NCI-H187 treated with DMSO at 0.1 percent for 48 hours (cell line): ENCODE measurements at regions not wholly inside any gene's neighbourhood (a gene's known extent, or its start where the extent isn't known, plus 50 kb on each side); places are given as distances from the start of the nearest gene placed in this dataset.

ENCODE experiments used
- DNase-seq: peaks from one replicate; lab custom pipeline; 2025; lab: John Stamatoyannopoulos, UW

GRCh38 chr6:47151232-47151898, 109.2 kb upstream of the ADGRF1 start:
- DNase-seq, result no peak

GRCh38 chr6:47149554-47149953, 107.4 kb upstream of the ADGRF1 start:
- DNase-seq, result no peak

GRCh38 chr6:47149066-47149465, 106.9 kb upstream of the ADGRF1 start:
- no peak for DNase-seq

DNA sequence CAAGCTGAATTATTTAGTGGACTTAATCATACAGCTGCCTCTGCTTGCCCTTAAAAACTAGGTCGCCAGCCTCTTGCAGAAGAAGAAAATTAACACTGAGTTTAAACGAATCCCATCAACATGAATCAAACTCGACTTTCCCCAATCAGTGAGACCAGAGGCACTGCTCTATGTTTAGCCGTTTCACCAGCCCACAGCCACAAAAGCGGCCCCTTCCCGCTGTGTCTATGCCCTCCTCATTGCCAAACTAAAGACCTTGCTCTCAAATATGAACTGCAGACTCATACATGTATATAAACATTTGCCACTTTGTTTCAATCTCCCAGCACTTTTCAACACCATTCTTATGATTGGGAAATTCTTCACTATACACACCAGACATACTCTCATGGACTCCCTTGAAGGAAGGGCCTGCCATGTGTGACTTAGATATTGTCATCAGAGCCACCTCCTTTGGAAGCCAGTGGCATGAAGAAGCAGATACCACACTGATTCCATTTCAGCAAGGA, 105.8 kb upstream of the ADGRF1 start:
- no peak for DNase-seq

DNA sequence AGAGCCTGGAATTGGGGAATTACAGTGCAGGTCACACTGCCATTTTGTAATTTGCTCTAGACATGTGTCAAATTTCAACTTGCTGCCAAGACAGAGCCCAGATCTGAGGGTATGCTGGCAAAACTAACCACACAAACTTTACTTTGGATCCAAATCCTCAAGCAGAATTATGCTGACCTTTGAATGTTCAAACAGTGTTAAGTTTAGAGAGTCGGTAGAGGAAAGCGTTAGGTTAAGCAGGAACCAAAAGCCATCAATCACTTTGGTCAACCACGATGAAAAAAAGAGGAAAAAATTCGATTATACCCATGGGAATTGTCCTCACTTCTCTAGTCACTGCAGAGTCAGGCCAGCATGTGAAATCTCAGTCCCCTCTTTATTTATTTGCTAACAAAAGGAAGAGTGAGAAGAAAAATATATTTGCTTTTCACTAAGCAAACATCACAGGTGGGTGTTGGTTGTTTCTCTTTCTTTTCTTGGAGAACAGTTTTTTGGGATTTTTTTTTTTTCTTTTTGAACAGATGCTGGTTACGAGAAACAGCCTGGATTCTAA, 105.1 kb upstream of the ADGRF1 start:
- DNase-seq, result no peak

- DNase-seq, result no peak
Measured at GRCh38 chr6:47146431-47147174, 104.5 kb upstream of the ADGRF1 start.

DNA sequence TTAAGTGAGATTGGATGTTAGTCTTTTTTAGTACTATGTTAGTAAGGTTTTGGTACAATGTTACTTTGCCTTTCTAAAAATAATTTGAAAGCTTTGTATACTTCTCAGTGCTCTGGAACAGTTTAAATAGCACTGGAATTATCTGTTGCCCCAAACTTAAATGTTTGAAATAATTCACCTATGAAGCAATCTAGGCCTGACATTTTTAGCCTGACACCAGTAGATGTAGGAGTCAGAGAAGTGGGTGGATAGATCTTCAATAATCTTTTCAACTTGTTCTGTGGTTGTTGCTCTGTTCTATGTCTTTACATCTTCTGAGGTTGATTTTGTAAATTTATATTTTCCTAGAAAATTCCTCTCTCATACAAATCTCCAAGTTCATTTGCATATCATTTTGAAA, 103.1 kb upstream of the ADGRF1 start:
- no peak for DNase-seq

- DNase-seq, result no peak
Measured at GRCh38 chr6:47144306-47144705, 102.2 kb upstream of the ADGRF1 start.

DNA sequence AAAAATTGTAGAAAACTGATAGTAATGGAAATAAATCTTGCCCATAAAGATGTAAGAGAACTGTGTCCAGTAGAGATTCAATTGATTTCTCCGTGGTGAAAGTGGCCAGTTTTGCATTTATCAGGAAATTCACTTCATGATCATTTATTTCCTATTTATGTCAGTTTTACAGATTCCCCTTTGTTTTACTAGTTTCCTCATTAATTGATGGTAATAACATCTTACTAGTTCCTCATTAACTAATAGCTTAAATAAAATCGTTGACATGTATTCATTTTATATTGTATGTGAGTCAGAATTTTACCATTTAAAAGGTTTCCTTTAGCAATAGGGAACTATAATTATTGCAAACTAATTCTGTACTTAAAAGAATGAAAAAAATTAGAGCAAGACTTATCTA, 99.8 kb upstream of the ADGRF1 start:
- DNase-seq, result no peak

GRCh38 chr6:47141171-47141570, 99.0 kb upstream of the ADGRF1 start:
- no peak for DNase-seq

DNA sequence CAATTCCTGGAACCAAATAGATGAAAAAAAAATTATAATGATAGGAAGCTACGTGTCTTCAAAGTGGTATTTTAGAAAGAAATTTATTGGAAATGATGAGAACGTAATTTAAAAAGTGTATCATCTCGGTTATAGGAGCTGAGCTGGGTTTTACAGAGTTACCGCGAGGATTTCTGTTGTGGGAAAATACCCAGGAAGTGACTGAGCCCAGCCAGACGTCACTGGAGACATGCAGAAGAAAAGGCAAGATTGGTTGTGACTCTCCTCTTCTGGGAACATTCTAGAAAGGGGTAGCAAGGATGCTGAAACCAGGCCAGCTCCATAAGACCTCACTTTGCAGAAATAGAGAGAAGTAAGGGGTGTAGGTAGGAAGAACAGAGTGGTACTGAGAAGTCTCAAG, 95.9 kb upstream of the ADGRF1 start:
- no peak for DNase-seq

DNA sequence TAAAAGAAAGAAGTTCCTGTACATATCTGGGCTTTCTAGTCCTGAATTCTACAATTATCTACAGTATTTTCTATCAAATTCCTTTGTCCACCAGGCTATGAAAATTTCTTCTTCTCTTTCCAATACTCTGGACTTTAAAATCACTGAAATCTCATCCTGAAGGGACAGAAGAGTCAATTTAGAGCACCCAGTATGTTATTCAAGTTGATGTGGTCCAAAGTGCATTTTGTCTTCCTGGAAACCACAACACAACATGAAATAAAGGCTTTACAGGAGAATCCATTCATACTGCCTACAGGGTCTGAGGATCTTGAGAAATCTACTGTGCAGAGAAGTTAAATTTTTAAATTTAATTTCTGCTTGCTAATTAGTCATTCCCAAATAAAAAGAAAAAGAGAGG, 94.9 kb upstream of the ADGRF1 start:
- DNase-seq, result no peak

DNA sequence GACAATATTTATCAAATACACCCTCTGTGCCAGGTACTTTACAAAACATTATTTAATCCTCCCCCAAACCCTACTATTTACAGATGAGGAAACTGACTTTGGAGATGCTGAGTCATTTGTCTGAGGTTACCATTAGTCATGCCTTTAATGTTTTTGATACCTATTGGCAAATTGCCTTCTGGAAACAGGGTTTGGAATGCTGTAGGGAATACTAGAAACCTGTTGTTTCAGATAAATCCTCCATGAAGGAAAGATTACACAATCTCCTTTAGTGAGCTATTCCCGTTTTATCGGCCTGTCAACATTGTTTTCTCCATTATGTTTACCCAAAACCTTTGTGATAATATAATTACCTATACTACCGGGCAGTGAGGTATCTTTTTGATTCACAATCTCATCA, 93.6 kb upstream of the ADGRF1 start:
- DNase-seq, result no peak

DNA sequence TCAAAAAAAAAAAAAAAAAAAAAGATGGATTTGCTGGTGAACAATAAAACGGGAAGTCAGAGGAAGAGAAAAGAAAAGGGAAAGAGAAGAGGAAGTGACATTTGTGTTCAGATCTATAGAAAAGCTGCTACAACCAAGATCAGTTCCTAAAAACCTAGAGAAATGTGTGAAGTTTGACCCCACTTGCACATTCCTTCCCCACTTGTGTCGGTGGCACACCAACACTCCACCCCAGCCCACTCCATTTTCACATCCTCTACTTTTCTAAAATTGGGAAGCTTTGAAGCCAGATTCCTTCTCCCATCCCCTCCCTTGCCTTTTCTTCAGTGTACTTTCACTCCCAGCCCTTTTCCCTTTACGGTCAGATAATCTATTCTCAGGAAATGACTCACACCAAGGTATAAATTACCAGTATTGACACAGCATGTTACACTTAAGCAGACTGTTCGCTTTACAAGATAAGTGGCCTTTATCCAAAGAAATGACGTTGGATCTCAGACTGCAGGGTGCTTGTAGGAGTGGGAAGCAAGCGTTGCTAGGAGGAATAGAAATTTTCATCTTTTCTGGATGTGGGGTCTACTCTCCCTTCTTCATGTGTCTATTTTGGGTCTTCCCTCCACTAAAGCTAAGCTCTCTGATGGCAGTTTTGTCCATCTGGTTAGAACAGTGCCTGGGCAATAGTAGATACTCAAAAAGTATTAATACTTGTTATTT, 92.5 kb upstream of the ADGRF1 start:
- DNase-seq, result no peak

- no peak for DNase-seq
Measured at GRCh38 chr6:47133230-47134000, 91.3 kb upstream of the ADGRF1 start.

- DNase-seq, result no peak
Measured at GRCh38 chr6:47132724-47133123, 90.6 kb upstream of the ADGRF1 start.

- no peak for DNase-seq
Measured at GRCh38 chr6:47131773-47132172, 89.6 kb upstream of the ADGRF1 start.

- no peak for DNase-seq
Measured at GRCh38 chr6:47130086-47130485, 88.0 kb upstream of the ADGRF1 start.

- DNase-seq, result no peak
Measured at GRCh38 chr6:47129129-47129528, 87.0 kb upstream of the ADGRF1 start.

GRCh38 chr6:47126647-47127391, 84.7 kb upstream of the ADGRF1 start:
- no peak for DNase-seq

- no peak for DNase-seq
Measured at GRCh38 chr6:47118611-47119010, 76.5 kb upstream of the ADGRF1 start.
